ENCODE measurements at regions not wholly inside any gene's neighbourhood (a gene's known extent, or its start where the extent isn't known, plus 50 kb on each side); places are given as distances from the start of the nearest gene placed in this dataset.

GRCh38 chr6:74534465-74535211, 671.2 kb downstream of the COL12A1 start:
- TF ChIP-seq CTCF (IDR thresholded peaks at IDR 0.05; ENCODE audit: low read depth, low read length, poor library complexity, severe bottlenecking) = no peak
- TF ChIP-seq EZH2phosphoT487 (IDR thresholded peaks at IDR 0.05; ENCODE audit: borderline replicate concordance, low read length) = no peak
